ENCODE measurements at regions not wholly inside any gene's neighbourhood (a gene's known extent, or its start where the extent isn't known, plus 50 kb on each side); places are given as distances from the start of the nearest gene placed in this dataset.

- TF ChIP-seq CTCF (IDR thresholded peaks at IDR 0.05) (no peak), EZH2 (IDR thresholded peaks at IDR 0.05; ENCODE audit: borderline replicate concordance, insufficient read depth, low read depth, low read length, poor library complexity, severe bottlenecking) (no peak)
Observed at GRCh38 chr11:127559978-127560377, 559.4 kb upstream of the KIRREL3 start.

Data from B cell (primary cell).